Right renal pelvis (tissue), 4 donors: ENCODE measurements at regions not wholly inside any gene's neighbourhood (a gene's known extent, or its start where the extent isn't known, plus 50 kb on each side); places are given as distances from the start of the nearest gene placed in this dataset.
"Not testable (repeated sequence)": the region's sequence is repeated elsewhere in the genome, so short reads cannot be mapped to it uniquely, and the experiment has no call there.

Source experiments
- DNase-seq, 4 donors: peaks; one replicate each; pipeline ENCODE4 v3.0.0-alpha.2; 2013; ENCODE audit warnings: low read depth in 4 of 4, low spot score in 3 of 4, missing footprints in 1 of 4

DNA sequence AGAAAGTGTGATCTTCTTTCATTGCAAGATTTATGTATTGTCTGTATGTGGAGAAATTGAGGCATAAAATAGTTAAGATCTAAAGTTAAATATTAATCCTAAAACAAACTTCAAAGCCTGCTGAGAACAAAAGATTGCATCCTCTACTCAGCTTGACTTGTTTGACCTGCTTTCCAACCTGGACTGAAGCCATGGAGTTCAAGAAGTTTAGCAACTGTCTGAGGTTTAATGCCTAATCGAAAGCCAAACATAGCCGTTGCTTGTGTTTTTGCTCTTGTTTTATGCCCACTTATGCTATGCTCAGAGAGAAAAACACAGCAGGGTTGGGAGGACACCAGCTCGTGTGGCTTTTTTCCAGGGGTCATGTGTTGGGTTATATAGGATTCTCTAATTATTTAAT lies 135.6 kb downstream of the NUFIP1 start:
- peak in 1 of 4 donors; percentile 23 for DNase-seq

DNA sequence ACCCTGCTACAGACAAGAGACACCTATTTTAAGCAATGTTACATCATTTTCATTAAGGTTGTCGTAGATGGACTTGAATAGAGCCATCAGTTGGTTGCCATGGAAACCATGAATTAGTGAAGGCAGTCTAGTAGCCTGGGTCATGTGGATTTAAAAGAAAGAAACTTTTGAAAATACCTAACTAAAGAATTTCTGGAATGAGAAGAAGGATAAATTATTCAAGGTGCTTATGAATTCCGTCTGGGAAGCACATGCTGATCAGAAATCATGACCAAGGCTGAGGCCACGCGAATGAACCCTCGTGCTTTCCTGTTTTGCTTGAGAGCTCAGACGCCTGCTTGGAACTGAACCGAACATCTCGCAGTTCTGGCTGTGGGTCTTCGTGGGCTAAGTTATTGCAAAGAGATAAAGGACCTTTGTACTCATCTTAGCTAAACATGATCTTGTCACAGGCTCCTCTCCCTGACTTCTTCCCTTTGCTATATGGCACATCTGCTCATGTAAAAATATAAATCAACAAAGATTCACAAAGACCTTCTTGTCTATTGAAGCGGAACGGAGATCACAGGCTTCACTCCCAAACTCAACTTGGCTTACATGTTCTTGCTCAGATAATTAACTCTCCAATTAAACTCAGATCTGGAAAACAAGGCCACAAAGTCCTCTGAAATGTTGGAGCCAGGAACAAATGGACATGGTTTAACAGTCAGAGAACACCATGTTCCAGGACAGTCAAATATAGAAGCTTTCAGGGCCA lies 140.2 kb downstream of the NUFIP1 start:
- peak in 1 of 4 donors; percentile 37 for DNase-seq

- not testable (repeated sequence) for DNase-seq
Measured at GRCh38 chr13:44845281-44846058, 143.8 kb downstream of the NUFIP1 start.

GRCh38 chr13:44844786-44845185 lies 144.5 kb downstream of the NUFIP1 start:
- no peak for DNase-seq

DNA sequence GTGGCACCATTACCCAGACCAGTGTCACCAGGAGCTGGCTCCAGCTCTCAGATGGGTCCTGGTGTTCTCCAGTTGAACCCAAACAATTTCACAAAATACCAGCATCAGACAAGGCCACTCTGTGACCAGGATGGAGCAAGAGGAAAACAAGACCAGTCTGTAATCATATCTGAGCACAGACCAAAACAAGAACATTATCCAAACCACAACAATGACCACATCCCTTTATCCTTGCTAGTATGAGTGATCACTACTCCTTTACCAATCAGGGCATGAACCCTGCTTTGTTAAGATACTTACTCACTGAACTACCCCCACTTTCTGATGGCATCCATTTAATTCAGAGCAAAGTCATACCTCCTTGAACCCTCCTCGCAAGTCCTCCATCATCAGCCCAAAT lies 145.9 kb downstream of the NUFIP1 start:
- no peak for DNase-seq

GRCh38 chr13:44842158-44842557 lies 147.1 kb downstream of the NUFIP1 start:
- DNase-seq = no peak

GRCh38 chr13:44840131-44840530 lies 149.1 kb downstream of the NUFIP1 start:
- no peak for DNase-seq

- DNase-seq = no peak
Measured at GRCh38 chr13:44837250-44837649, 152.0 kb downstream of the NUFIP1 start.

- no peak for DNase-seq
Measured at GRCh38 chr13:44834404-44834803, 154.9 kb downstream of the NUFIP1 start.

GRCh38 chr13:44833626-44834025 lies 155.6 kb downstream of the NUFIP1 start:
- no peak for DNase-seq

DNA sequence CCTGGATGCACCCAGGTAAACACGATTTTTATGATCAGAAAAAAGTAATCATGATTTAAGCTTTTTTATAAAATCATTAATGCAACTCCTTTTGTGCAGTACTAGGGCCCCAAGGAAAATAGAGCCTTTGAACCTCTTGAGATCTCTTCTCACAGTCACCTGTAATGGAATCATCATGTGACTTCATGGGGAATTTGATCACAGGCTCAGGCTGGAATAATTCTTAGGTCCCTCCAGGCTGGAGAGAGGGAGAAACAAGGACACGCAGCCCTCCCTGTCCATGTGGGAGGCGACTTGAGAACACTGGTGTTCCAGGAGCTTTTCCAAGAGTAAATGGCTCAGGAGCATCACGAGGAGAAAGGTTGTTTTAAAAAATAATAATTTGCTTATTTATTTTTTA lies 156.1 kb downstream of the NUFIP1 start:
- DNase-seq = no peak

DNA sequence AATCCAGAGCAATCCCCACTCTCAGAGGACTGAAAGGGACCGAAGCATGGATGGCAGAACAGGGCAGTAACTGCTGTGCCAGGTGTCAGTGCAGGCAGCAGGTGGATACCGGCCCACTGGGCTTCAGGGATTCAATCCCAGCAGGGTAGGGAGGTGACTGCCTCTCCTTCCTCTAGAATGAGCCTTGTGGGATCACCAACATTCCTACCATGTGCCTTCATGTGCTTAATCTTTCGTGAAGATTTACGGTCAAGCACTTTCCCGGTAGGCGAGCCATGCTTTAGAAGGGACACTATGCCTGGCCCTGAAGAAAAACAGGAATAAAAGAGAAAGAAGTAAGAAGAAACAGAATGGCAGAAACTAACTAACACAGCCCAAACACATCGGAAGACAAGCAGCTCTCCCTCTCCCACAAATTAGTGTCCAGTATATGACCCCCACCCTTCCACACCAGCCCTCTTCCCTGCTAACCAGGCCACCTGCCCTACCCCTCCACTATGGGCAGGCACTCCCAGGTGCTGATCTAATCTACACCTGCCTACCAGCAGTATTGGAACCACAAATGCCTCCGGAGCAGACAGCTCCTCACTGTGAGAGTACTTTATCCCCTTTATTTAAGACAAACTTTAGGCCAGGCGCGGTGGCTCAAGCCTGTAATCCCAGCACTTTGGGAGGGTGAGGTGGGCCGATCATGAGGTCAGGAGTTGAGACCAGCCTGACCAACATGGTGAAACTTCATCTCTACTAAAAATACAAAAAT lies 162.5 kb downstream of the NUFIP1 start:
- DNase-seq = peak in 1 of 4 donors; percentile 33

DNA sequence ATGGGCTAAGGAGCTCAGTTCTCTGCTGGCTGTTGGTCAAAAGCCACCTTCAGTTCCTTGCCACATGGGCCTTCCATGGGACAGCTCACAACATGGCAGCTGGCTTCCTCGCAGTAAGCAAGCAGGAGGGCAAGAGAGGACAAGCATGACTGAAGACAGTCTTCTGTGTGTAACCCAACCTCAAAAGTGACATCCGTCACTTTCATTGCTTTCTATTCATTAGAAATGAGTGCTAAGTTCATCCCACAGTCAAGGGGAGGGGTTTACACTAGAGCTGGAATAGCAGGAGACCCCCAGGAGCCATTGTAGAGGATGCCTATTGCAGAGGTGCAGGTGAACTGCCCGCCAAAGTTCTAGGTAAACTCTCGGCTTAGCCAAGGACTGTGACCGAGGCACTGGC lies 163.3 kb downstream of the NUFIP1 start:
- no peak for DNase-seq

DNA sequence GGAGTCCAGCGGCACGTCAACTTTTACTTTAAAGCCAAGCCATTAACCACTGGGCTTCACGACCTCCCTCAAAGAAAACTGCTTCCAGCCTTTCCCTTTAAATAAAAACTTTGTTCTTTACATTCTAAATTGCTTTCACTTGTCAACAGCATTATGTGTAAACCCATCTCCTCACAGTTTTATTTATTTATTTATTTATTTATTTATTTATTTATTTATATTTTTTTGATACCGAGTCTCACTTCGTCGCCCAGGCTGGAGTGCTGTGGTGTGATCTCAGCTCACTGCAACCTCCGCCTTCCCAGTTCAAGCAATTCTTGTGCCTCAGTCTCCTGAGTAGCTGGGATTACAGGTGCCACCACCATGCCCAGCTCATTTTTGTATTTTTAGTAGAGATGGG lies 165.7 kb downstream of the NUFIP1 start:
- not testable (repeated sequence) for DNase-seq

DNA sequence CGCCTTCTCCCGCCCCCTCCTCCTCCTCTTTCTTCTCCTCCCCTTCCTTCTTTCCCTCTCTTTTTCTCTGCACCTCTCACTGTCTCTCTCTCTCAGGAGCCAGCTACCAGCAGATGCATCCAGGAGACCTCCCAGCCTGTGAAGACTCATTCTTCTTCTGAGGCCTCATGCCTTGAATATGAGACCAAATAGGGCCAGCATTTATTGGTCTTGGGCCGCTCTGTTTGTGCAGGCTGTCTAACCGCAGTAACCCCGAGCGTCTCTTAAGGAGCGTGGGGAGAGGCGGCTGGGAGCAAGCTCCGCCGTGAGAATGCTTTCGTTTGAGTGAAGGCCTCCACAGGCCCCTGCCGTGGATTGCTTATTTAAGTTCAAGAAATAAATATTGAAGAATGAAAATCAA lies 167.0 kb downstream of the NUFIP1 start:
- DNase-seq = no peak

DNA sequence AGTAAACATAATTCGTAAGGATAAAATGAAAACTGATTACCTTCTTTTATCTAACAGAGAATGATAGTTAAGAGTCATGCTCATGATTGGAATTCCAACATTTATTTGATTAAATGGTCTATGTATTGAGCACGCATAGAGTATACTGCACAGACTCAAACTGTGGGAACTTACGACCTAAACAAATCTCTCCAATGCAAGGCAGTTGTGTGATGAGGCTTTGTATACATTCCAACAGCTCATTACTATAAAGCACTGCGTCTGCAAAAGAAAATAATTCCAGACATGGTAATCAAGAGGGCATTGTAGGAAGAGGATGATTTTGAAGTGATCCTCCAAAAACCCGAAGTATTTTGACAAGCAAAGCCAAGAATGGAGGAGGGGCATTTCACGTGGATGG lies 169.5 kb downstream of the NUFIP1 start:
- DNase-seq = no peak

DNA sequence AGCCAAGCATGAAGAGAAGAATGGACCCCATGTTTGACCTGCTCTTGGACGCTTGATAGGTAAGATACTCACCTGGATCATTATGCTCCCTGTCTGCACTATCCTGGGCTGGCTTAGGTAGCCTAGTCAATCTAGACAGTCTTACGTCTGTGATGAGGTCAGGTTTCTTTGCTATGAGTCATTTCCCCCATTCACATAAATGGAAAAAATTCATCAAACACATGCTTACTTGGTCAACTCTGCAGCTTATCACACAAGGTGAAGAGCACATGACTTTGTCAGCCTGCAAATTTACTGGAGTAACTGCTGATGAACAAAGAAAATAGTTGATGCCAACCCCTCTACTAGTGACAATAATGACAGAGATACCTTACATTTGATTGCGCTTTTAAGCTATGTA lies 170.0 kb downstream of the NUFIP1 start:
- DNase-seq = no peak

- no peak for DNase-seq
Measured at GRCh38 chr13:44818428-44818827, 170.8 kb downstream of the NUFIP1 start.

DNA sequence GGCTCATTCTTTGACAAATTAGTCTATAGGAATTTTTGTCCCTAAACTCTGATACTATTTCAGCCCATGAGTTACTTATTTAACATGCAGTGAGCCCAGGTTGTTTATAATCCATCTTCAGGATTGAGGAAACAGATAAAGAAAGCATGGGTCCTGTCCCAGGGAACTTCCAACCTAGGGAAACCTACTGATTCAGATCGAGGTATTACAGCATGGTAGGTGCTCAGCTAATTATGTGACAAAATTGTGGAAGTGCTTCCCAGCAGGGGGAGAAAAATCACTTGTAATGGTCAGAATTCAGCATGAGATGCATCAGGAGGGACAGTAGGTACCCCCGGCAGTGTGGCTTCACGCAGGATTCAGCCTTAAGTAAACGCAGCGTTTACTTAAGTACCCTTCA lies 171.3 kb downstream of the NUFIP1 start:
- DNase-seq = no peak

- no peak for DNase-seq
Measured at GRCh38 chr13:44817131-44817671, 172.1 kb downstream of the NUFIP1 start.

GRCh38 chr13:44816701-44817100 lies 172.6 kb downstream of the NUFIP1 start:
- DNase-seq = no peak
